HG02763 (cell line): ENCODE measurements at regions not wholly inside any gene's neighbourhood (a gene's known extent, or its start where the extent isn't known, plus 50 kb on each side); places are given as distances from the start of the nearest gene placed in this dataset.
"Not testable (repeated sequence)": the region's sequence is repeated elsewhere in the genome, so short reads cannot be mapped to it uniquely, and the experiment has no call there.

Source experiments
- ATAC-seq: cut with Tn5 transposase; IDR thresholded peaks from one replicate; pipeline ENCODE4 v1.9.1; 2021; ENCODE audit warnings: mild to moderate bottlenecking, moderate library complexity; ENCODE audit not compliant: unreplicated experiment

- ATAC-seq, result not testable (repeated sequence)
These were observed 97.4 kb upstream of the NR5A2 start for GRCh38 chr1:199930067-199930466.

- ATAC-seq, result no peak
These were observed 95.7 kb upstream of the NR5A2 start for GRCh38 chr1:199931666-199932377.

GRCh38 chr1:199932462-199932861, 95.0 kb upstream of the NR5A2 start:
- no peak for ATAC-seq

- no peak for ATAC-seq
These were observed 91.1 kb upstream of the NR5A2 start for GRCh38 chr1:199936441-199936840.

GRCh38 chr1:199937161-199937560, 90.3 kb upstream of the NR5A2 start:
- no peak for ATAC-seq

GRCh38 chr1:199937661-199938060, 89.8 kb upstream of the NR5A2 start:
- no peak for ATAC-seq

- ATAC-seq, result no peak
These were observed 82.5 kb upstream of the NR5A2 start for GRCh38 chr1:199944986-199945385.

GRCh38 chr1:199945591-199945990, 81.9 kb upstream of the NR5A2 start:
- ATAC-seq, result no peak

- no peak for ATAC-seq
These were observed 81.0 kb upstream of the NR5A2 start for GRCh38 chr1:199946305-199947155.

GRCh38 chr1:199948587-199949280, 78.8 kb upstream of the NR5A2 start:
- ATAC-seq, result no peak

GRCh38 chr1:199951005-199951404, 76.5 kb upstream of the NR5A2 start:
- not testable (repeated sequence) for ATAC-seq

GRCh38 chr1:199953651-199954050, 73.9 kb upstream of the NR5A2 start:
- ATAC-seq, result no peak

- ATAC-seq, result no peak
These were observed 72.8 kb upstream of the NR5A2 start for GRCh38 chr1:199954699-199955098.

GRCh38 chr1:199955235-199955634, 72.3 kb upstream of the NR5A2 start:
- no peak for ATAC-seq

- no peak for ATAC-seq
These were observed 71.5 kb upstream of the NR5A2 start for GRCh38 chr1:199956005-199956404.

GRCh38 chr1:199959033-199959774, 68.3 kb upstream of the NR5A2 start:
- ATAC-seq, result no peak

- no peak for ATAC-seq
These were observed 67.8 kb upstream of the NR5A2 start for GRCh38 chr1:199959775-199960110.

- no peak for ATAC-seq
These were observed 57.4 kb upstream of the NR5A2 start for GRCh38 chr1:199970125-199970524.

GRCh38 chr1:199976496-199977144, 50.9 kb upstream of the NR5A2 start:
- ATAC-seq, result no peak
